Neuronal stem cell (in vitro differentiated cells): ENCODE measurements at regions not wholly inside any gene's neighbourhood (a gene's known extent, or its start where the extent isn't known, plus 50 kb on each side); places are given as distances from the start of the nearest gene placed in this dataset.

ENCODE experiments used
- DNase-seq: peaks from one replicate; pipeline ENCODE4 v3.0.0-alpha.2; 2013; ENCODE audit warnings: low spot score
- H2AFZ ChIP-seq: one replicate; pipeline ENCODE4 v1.6.1; 2013; ENCODE audit warnings: mild to moderate bottlenecking, low read length, inconsistent platforms
- H2AK5ac ChIP-seq: 2 replicates; pipeline ENCODE4 v1.6.1; 2013; ENCODE audit warnings: low read depth, mild to moderate bottlenecking, inconsistent platforms, low read length, moderate library complexity, mixed read lengths
- H2BK120ac ChIP-seq: 2 replicates; pipeline ENCODE4 v1.6.1; 2013; ENCODE audit warnings: low read depth, mild to moderate bottlenecking, inconsistent platforms, low read length, moderate library complexity, mixed read lengths
- H2BK12ac ChIP-seq: one replicate; pipeline ENCODE4 v1.6.1; 2013; ENCODE audit warnings: low read length, inconsistent platforms
- H2BK15ac ChIP-seq: 2 replicates; pipeline ENCODE4 v1.6.1; 2013; ENCODE audit warnings: mild to moderate bottlenecking, low read length, inconsistent platforms, mixed read lengths
- H2BK5ac ChIP-seq: one replicate; pipeline ENCODE4 v1.6.1; 2013; ENCODE audit warnings: inconsistent platforms, mild to moderate bottlenecking, low read length, moderate library complexity
- H3K14ac ChIP-seq: one replicate; pipeline ENCODE4 v1.6.1; 2013; ENCODE audit warnings: low read length, inconsistent platforms
- H3K18ac ChIP-seq: 2 replicates; pipeline ENCODE4 v1.6.1; 2013; ENCODE audit warnings: low read length, inconsistent platforms
- H3K23ac ChIP-seq: 2 replicates; pipeline ENCODE4 v1.6.1; 2013; ENCODE audit warnings: low read depth, mild to moderate bottlenecking, mixed read lengths, low read length, inconsistent platforms; ENCODE audit not compliant: poor library complexity
- H3K27ac ChIP-seq: replicated peaks from 3 replicates; pipeline ENCODE4 v1.5.1; 2013; ENCODE audit warnings: low read length, inconsistent platforms
- H3K27me3 ChIP-seq, 3 experiments: 2 replicates each; pipeline ENCODE4 v1.6.1; 2013; ENCODE audit warnings: low read length in 3 of 3, mild to moderate bottlenecking in 2 of 3, inconsistent platforms in 1 of 3, low read depth in 1 of 3, mixed read lengths in 1 of 3, moderate library complexity in 1 of 3; ENCODE audit not compliant: control insufficient read depth in 3 of 3, insufficient read depth in 3 of 3
- H3K36me3 ChIP-seq, 2 donors: replicated peaks in 1 of 2; 2 replicates each; pipeline ENCODE4 v1.6.1; 2013; ENCODE audit warnings: low read length in 2 of 2; ENCODE audit not compliant: control insufficient read depth in 2 of 2, insufficient read depth in 2 of 2
- H3K4ac ChIP-seq: 2 replicates; pipeline ENCODE4 v1.6.1; 2013; ENCODE audit warnings: inconsistent platforms, mild to moderate bottlenecking, low read length, moderate library complexity
- H3K4me1 ChIP-seq, 2 donors: 1 replicate in 1 of 2; 2 replicates in 1 of 2; pipeline ENCODE4 v1.6.1; 2013; ENCODE audit warnings: low read length in 2 of 2, low read depth in 1 of 2; ENCODE audit not compliant: control insufficient read depth in 2 of 2, insufficient read depth in 1 of 2
- H3K4me2 ChIP-seq: one replicate; pipeline ENCODE4 v1.6.1; 2013; ENCODE audit warnings: mild to moderate bottlenecking, low read length, inconsistent platforms; ENCODE audit not compliant: insufficient read depth, poor library complexity, severe bottlenecking
- H3K4me3 ChIP-seq, 2 donors: 2 replicates each; pipeline ENCODE4 v1.5.1; 2013; ENCODE audit warnings: low read length in 2 of 2, mild to moderate bottlenecking in 2 of 2, inconsistent platforms in 1 of 2, moderate library complexity in 1 of 2
- H3K79me1 ChIP-seq: one replicate; pipeline ENCODE4 v1.6.1; 2013; ENCODE audit warnings: low read depth, mild to moderate bottlenecking, inconsistent platforms, low read length, moderate library complexity
- H3K9ac ChIP-seq: one replicate; pipeline ENCODE4 v1.6.1; 2013; ENCODE audit warnings: mild to moderate bottlenecking, low read depth, low read length, inconsistent platforms; ENCODE audit not compliant: poor library complexity
- H3K9me3 ChIP-seq, 2 donors: replicated peaks in 1 of 2; 2 replicates each; pipeline versions ENCODE3 to v1.6.1; 2013; ENCODE audit warnings: low read length in 2 of 2, mild to moderate bottlenecking in 2 of 2, inconsistent platforms in 1 of 2, low read depth in 1 of 2, mixed read lengths in 1 of 2, moderate library complexity in 1 of 2; ENCODE audit not compliant: control insufficient read depth in 2 of 2, insufficient read depth in 1 of 2
- H4K8ac ChIP-seq: one replicate; pipeline ENCODE4 v1.6.1; 2013; ENCODE audit warnings: low read depth, mild to moderate bottlenecking, inconsistent platforms, low read length, moderate library complexity
- H4K91ac ChIP-seq: one replicate; pipeline ENCODE4 v1.6.1; 2013; ENCODE audit warnings: low read length, low read depth, mild to moderate bottlenecking, inconsistent platforms; ENCODE audit not compliant: poor library complexity
- WGBS, 2 donors: extraction: QIAGEN DNeasy Blood & Tissue Kit; methylation state at CpG; one replicate each; pipeline ENCODE4 v1.1.7; 2013; ENCODE audit warnings: missing lambda C conversion rate in 2 of 2, mixed read lengths in 1 of 2; ENCODE audit not compliant: insufficient read length in 2 of 2, insufficient replicate concordance in 1 of 2; ENCODE audit errors: extremely low coverage in 2 of 2; 5-methylcytosine and 5-hydroxymethylcytosine counted together

- H3K4me1 ChIP-seq, result peaks cover 2 to 3% of the 10 kb centered on the region in 2 donors
- WGBS, 2 donors, result no CpG with 5 or more reads among the region's 1 CpG
- no peak overlapping the region for H2AK5ac ChIP-seq
- peaks cover 2 to 3% of the 10 kb centered on the region in 2 donors for H3K9me3 ChIP-seq
- no peaks in the 10 kb centered on the region for H3K79me1 ChIP-seq
- DNase-seq, result no peak
- no peak overlapping the region for H3K4me3 ChIP-seq
- no peak overlapping the region for H2BK12ac ChIP-seq
- no peak overlapping the region for H3K14ac ChIP-seq
- H3K9ac ChIP-seq, result no peak overlapping the region
- H2BK15ac ChIP-seq, result no peak overlapping the region
- no peaks in the 10 kb centered on the region for H3K27me3 ChIP-seq
- no peak overlapping the region for H4K8ac ChIP-seq
- no peak overlapping the region for H3K4ac ChIP-seq
- no peaks in the 10 kb centered on the region for H3K36me3 ChIP-seq
- no peak overlapping the region for H2BK120ac ChIP-seq
- no peak overlapping the region for H3K27ac ChIP-seq
- H3K4me2 ChIP-seq, result no peak overlapping the region
- H4K91ac ChIP-seq, result no peak overlapping the region
- H3K18ac ChIP-seq, result no peak overlapping the region
- H2BK5ac ChIP-seq, result no peak overlapping the region
- H2AFZ ChIP-seq, result no peak overlapping the region
- no peak overlapping the region for H3K23ac ChIP-seq
These were observed 135.8 kb downstream of the PCSK1 start for GRCh38 chr5:96297290-96297689.

GRCh38 chr5:96294884-96295202 lies 138.2 kb downstream of the PCSK1 start:
- no peak for DNase-seq
- Histone ChIP-seq H3K4me3 (no peak overlapping the region), H3K4ac (no peak overlapping the region), H2BK15ac (no peak overlapping the region), H3K4me1 (peaks cover 2 to 3% of the 10 kb centered on the region in 2 donors), H3K4me2 (no peak overlapping the region), H2BK12ac (no peak overlapping the region), H4K91ac (no peak overlapping the region), H3K14ac (no peak overlapping the region), H2AK5ac (no peak overlapping the region), H3K27ac (no peak overlapping the region), H3K18ac (no peak overlapping the region), H4K8ac (no peak overlapping the region), H3K79me1 (no peaks in the 10 kb centered on the region), H2BK120ac (no peak overlapping the region), H3K36me3 (no peaks in the 10 kb centered on the region), H3K27me3 (no peaks in the 10 kb centered on the region), H3K9me3 (peaks cover 0 to 4% of the 10 kb centered on the region in 2 donors), H2AFZ (no peak overlapping the region), H3K9ac (no peak overlapping the region), H2BK5ac (no peak overlapping the region), H3K23ac (no peak overlapping the region)

GRCh38 chr5:96293966-96294883 lies 138.8 kb downstream of the PCSK1 start:
- no peak overlapping the region for H2BK5ac ChIP-seq
- H3K36me3 ChIP-seq, result no peaks in the 10 kb centered on the region
- H2AFZ ChIP-seq, result no peak overlapping the region
- H3K9me3 ChIP-seq, result peaks cover 0 to 4% of the 10 kb centered on the region in 2 donors
- no peak overlapping the region for H3K4ac ChIP-seq
- H3K27ac ChIP-seq, result no peak overlapping the region
- H3K4me3 ChIP-seq, result no peak overlapping the region
- H3K27me3 ChIP-seq, result no peaks in the 10 kb centered on the region
- no peak overlapping the region for H2AK5ac ChIP-seq
- H2BK120ac ChIP-seq, result no peak overlapping the region
- H3K9ac ChIP-seq, result no peak overlapping the region
- no peak overlapping the region for H4K91ac ChIP-seq
- H4K8ac ChIP-seq, result no peak overlapping the region
- no peak overlapping the region for H2BK12ac ChIP-seq
- no peak overlapping the region for H3K14ac ChIP-seq
- WGBS, 2 donors, result no CpG with 5 or more reads among the region's 2 CpGs
- H3K4me2 ChIP-seq, result no peak overlapping the region
- no peaks in the 10 kb centered on the region for H3K79me1 ChIP-seq
- DNase-seq, result no peak
- H2BK15ac ChIP-seq, result no peak overlapping the region
- H3K23ac ChIP-seq, result no peak overlapping the region
- H3K4me1 ChIP-seq, result peaks cover 2 to 3% of the 10 kb centered on the region in 2 donors
- no peak overlapping the region for H3K18ac ChIP-seq

- Histone ChIP-seq H4K91ac (no peak overlapping the region), H2BK15ac (no peak overlapping the region), H3K27me3 (no peaks in the 10 kb centered on the region), H2AFZ (no peak overlapping the region), H3K36me3 (no peaks in the 10 kb centered on the region), H2BK120ac (no peak overlapping the region), H3K18ac (no peak overlapping the region), H2BK12ac (no peak overlapping the region), H2BK5ac (no peak overlapping the region), H3K27ac (no peak overlapping the region), H3K4ac (no peak overlapping the region), H2AK5ac (no peak overlapping the region), H3K4me2 (no peak overlapping the region), H3K23ac (no peak overlapping the region), H4K8ac (no peak overlapping the region), H3K9ac (no peak overlapping the region), H3K79me1 (no peaks in the 10 kb centered on the region), H3K14ac (no peak overlapping the region), H3K9me3 (peaks cover 0 to 4% of the 10 kb centered on the region in 2 donors), H3K4me1 (peaks cover 2 to 3% of the 10 kb centered on the region in 2 donors), H3K4me3 (no peak overlapping the region)
- DNase-seq, result no peak
- WGBS, 2 donors, result no CpG with 5 or more reads among the region's 8 CpGs
These were observed 140.3 kb downstream of the PCSK1 start for GRCh38 chr5:96292582-96293247.
